OCI-LY7 (cell line): ENCODE measurements at regions not wholly inside any gene's neighbourhood (a gene's known extent, or its start where the extent isn't known, plus 50 kb on each side); places are given as distances from the start of the nearest gene placed in this dataset.

Experiments
- BruUV-seq: library from RNA; stranded (reverse); fragments of 400-500 nt; replicated peaks from 2 replicates; lab custom pipeline; 2021; lab: Mats Ljungman, UMichigan
- CTCF ChIA-PET: fragments of 300-600 bp; sonication (Branson Sonifier 250); formaldehyde crosslinking; loops from one replicate; lab custom pipeline; 2022; ENCODE audit warnings: antibody characterized with exemption; ENCODE audit not compliant: unreplicated experiment; lab: Charles Lee
- POLR2A ChIA-PET: fragments of 300-600 bp; sonication (Branson Sonifier 250); formaldehyde crosslinking; loops from one replicate; lab custom pipeline; 2022; ENCODE audit warnings: antibody characterized with exemption; lab: Charles Lee
- DNase-seq: peaks from one replicate; pipeline ENCODE4 v3.0.0-alpha.2; 2015; ENCODE audit warnings: low spot score
- H2AFZ ChIP-seq: fragments of 200-600 bp; sonication (generic), shearing (Covaris generic); 2 replicates; pipeline ENCODE4 v1.6.1; 2014; ENCODE audit warnings: mild to moderate bottlenecking, antibody characterized with exemption, low read length, moderate library complexity
- H3K27ac ChIP-seq: fragments of 200-600 bp; sonication (generic); 2 replicates; pipeline ENCODE4 v1.5.1; 2014; ENCODE audit warnings: mixed run types, low read depth, mild to moderate bottlenecking, moderate library complexity, low read length, inconsistent platforms; ENCODE audit not compliant: poor library complexity, severe bottlenecking
- H3K36me3 ChIP-seq: fragments of 200-600 bp; sonication (generic); 2 replicates; pipeline ENCODE4 v1.6.1; 2014; ENCODE audit warnings: mild to moderate bottlenecking, antibody characterized with exemption, low read length, moderate library complexity, mixed read lengths; ENCODE audit not compliant: insufficient read depth
- H3K4me1 ChIP-seq: fragments of 200-600 bp; sonication (generic); 2 replicates; pipeline ENCODE4 v1.5.1; 2014; ENCODE audit warnings: mild to moderate bottlenecking, low read length; ENCODE audit not compliant: insufficient read depth, poor library complexity, severe bottlenecking
- H3K4me2 ChIP-seq: fragments of 200-600 bp; sonication (generic); 2 replicates; pipeline ENCODE4 v1.6.1; 2014; ENCODE audit warnings: mild to moderate bottlenecking, low read length
- H3K4me3 ChIP-seq: fragments of 200-600 bp; sonication (generic); 2 replicates; pipeline ENCODE4 v1.5.1; 2014; ENCODE audit warnings: mild to moderate bottlenecking, low read depth, low read length; ENCODE audit not compliant: poor library complexity, severe bottlenecking
- H3K79me2 ChIP-seq: fragments of 200-600 bp; sonication (generic); 2 replicates; pipeline ENCODE4 v1.6.1; 2016; ENCODE audit warnings: low read depth, mild to moderate bottlenecking, low read length, moderate library complexity, mixed read lengths; ENCODE audit not compliant: insufficient read depth
- H3K9me2 ChIP-seq: fragments of 200-600 bp; sonication (generic); 2 replicates; pipeline ENCODE4 v1.6.1; 2016; ENCODE audit warnings: mild to moderate bottlenecking, low read length, mixed read lengths; ENCODE audit not compliant: insufficient read depth
- H3K9me3 ChIP-seq: fragments of 200-600 bp; sonication (generic); 2 replicates; pipeline ENCODE4 v1.6.1; 2014; ENCODE audit warnings: mild to moderate bottlenecking, mixed run types, low read length, mixed read lengths
- H4K20me1 ChIP-seq: fragments of 200-600 bp; sonication (generic); 2 replicates; pipeline ENCODE4 v1.6.1; 2014; ENCODE audit warnings: mild to moderate bottlenecking, antibody characterized with exemption, low read length, moderate library complexity, mixed read lengths; ENCODE audit not compliant: insufficient read depth
- EZH2phosphoT487 ChIP-seq: fragments of 200-600 bp; sonication (generic); IDR thresholded peaks from 2 replicates; pipeline ENCODE4 v1.6.1; 2018; ENCODE audit warnings: low read depth, borderline replicate concordance, mild to moderate bottlenecking, mixed run types, antibody characterized with exemption, low read length, moderate library complexity, mixed read lengths
- intact Hi-C: fragments of 100-400 bp; cut with micrococcal nuclease; formaldehyde crosslinking; loops from one replicate; pipeline ENCODE4 v1.10.0; 2022; ENCODE audit not compliant: unreplicated experiment
- TF ChIP-seq, protein P1 (sequence below): fragments of 200-600 bp; sonication (generic); conservative IDR thresholded peaks from 2 replicates; pipeline ENCODE4 v1.5.1; 2014; ENCODE audit warnings: mild to moderate bottlenecking, antibody characterized with exemption, low read length, moderate library complexity, mixed read lengths

DNA sequence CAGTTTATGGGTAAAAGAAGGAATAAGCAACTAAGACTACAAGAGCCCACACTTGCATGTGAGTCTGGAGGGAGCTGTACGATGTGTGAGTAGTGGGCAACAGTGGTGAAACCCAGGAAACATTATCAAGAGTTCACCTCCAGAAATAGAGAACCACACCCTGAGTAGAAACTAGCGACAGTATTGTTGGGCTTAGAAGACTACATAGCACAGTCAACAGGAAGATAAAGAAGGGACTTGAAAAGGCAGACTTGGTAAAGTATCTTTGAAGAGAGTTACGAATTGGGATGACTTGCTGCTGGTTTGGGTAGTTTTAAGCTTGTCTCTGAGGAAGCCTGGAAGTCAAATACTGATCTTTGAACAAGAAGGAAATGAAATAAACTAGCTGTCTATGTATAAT is 223.2 kb upstream of the GNAI1 start:
- Histone ChIP-seq H3K4me3 (no peak overlapping the region), H3K79me2 (no peaks in the 10 kb centered on the region), H3K9me2 (no peaks in the 10 kb centered on the region), H3K36me3 (no peaks in the 10 kb centered on the region), H4K20me1 (no peaks in the 10 kb centered on the region), H3K27ac (no peak overlapping the region), H2AFZ (no peak overlapping the region), H3K4me2 (no peak overlapping the region), H3K4me1 (no peaks in the 10 kb centered on the region), H3K9me3 (no peaks in the 10 kb centered on the region)
- CTCF ChIA-PET = no interaction called here
- TF ChIP-seq, protein P1, sequence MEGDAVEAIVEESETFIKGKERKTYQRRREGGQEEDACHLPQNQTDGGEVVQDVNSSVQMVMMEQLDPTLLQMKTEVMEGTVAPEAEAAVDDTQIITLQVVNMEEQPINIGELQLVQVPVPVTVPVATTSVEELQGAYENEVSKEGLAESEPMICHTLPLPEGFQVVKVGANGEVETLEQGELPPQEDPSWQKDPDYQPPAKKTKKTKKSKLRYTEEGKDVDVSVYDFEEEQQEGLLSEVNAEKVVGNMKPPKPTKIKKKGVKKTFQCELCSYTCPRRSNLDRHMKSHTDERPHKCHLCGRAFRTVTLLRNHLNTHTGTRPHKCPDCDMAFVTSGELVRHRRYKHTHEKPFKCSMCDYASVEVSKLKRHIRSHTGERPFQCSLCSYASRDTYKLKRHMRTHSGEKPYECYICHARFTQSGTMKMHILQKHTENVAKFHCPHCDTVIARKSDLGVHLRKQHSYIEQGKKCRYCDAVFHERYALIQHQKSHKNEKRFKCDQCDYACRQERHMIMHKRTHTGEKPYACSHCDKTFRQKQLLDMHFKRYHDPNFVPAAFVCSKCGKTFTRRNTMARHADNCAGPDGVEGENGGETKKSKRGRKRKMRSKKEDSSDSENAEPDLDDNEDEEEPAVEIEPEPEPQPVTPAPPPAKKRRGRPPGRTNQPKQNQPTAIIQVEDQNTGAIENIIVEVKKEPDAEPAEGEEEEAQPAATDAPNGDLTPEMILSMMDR = no peak
- no peak for TF ChIP-seq EZH2phosphoT487
- POLR2A ChIA-PET = interaction anchor here (1.0 kb wide), 1 partner anchor 17 kb away, joined by 3 read pairs; no protein-coding TSS in a partner anchor
- BruUV-seq = no TSS peak
- no peak for DNase-seq
- intact Hi-C loops = no loop called here

DNA sequence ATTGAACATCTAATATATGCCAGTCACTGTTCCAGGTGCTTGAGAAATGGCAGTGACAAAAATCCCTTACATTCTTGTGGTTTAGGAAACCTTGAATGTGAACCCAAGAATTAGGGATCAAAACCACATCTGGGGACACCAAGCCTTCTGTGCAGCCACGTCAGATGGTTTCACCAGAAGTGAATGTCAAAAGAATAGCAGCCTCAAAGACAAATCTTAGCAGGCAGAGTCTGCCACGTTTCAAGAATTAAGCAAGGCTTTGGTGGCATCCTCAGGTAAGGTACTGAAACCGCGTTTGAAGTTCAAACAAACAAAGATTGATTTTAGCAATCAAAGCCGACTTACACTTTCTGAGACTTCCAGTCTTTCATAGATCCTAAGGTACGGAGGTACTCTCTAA is 225.5 kb upstream of the GNAI1 start:
- intact Hi-C loops = no loop called here
- CTCF ChIA-PET = no interaction called here

DNA sequence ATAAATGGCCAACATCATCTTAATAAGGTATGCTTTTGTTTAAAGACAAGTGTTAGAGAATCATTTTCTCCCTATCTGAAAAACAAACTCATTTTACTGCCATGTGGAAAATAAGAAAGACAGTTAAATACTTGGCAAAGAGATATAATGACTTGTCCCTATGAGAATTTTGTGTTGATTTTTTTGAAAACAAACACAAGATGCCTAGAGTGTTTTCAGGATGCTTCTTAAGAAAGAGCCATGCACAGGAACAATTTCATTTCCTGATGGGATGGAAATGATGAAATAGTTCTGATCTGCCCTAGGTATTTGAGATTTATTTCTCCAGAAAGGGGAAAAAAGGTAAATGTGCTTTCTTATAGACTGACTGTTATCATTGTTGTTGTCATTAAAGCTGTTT is 237.5 kb upstream of the GNAI1 start:
- H3K27ac ChIP-seq = no peak overlapping the region
- CTCF ChIA-PET = no interaction called here
- no peaks in the 10 kb centered on the region for H3K9me2 ChIP-seq
- H2AFZ ChIP-seq = no peak overlapping the region
- intact Hi-C loops = no loop called here
- H3K36me3 ChIP-seq = no peaks in the 10 kb centered on the region
- no peaks in the 10 kb centered on the region for H4K20me1 ChIP-seq
- no peaks in the 10 kb centered on the region for H3K79me2 ChIP-seq
- H3K9me3 ChIP-seq = no peaks in the 10 kb centered on the region
- no peak for DNase-seq
- no peak for TF ChIP-seq EZH2phosphoT487
- TF ChIP-seq, protein P1 = no peak
- POLR2A ChIA-PET = no interaction called here
- H3K4me3 ChIP-seq = no peak overlapping the region
- H3K4me2 ChIP-seq = no peak overlapping the region
- no peaks in the 10 kb centered on the region for H3K4me1 ChIP-seq
- no TSS peak for BruUV-seq

More for the DNA sequence above, 225.5 kb upstream of the GNAI1 start:
- Histone ChIP-seq H3K4me1 (no peaks in the 10 kb centered on the region), H3K4me3 (no peak overlapping the region), H3K79me2 (no peaks in the 10 kb centered on the region), H2AFZ (no peak overlapping the region), H3K9me3 (no peaks in the 10 kb centered on the region), H3K36me3 (no peaks in the 10 kb centered on the region), H3K9me2 (no peaks in the 10 kb centered on the region), H3K4me2 (no peak overlapping the region), H4K20me1 (no peaks in the 10 kb centered on the region), H3K27ac (no peak overlapping the region)
- DNase-seq = no peak
- TF ChIP-seq, protein P1 = no peak
- no peak for TF ChIP-seq EZH2phosphoT487
- POLR2A ChIA-PET = no interaction called here
- no TSS peak for BruUV-seq
